ENCODE measurements at regions not wholly inside any gene's neighbourhood (a gene's known extent, or its start where the extent isn't known, plus 50 kb on each side); places are given as distances from the start of the nearest gene placed in this dataset.

GRCh38 chr2:122333932-122334331, 578.5 kb downstream of the TSN start:
- TF ChIP-seq CTCF (IDR thresholded peaks at IDR 0.05; ENCODE audit: low read depth, low read length), result no peak
- no peak for TF ChIP-seq EZH2phosphoT487 (IDR thresholded peaks at IDR 0.05; ENCODE audit: low read depth)

Data from OCI-LY3 (cell line).